ENCODE measurements at regions not wholly inside any gene's neighbourhood (a gene's known extent, or its start where the extent isn't known, plus 50 kb on each side); places are given as distances from the start of the nearest gene placed in this dataset.

GRCh38 chr2:144912206-144912605 is 392.3 kb upstream of the ZEB2 start:
- H3K9ac ChIP-seq (ENCODE audit: low read length), result no peak overlapping the region
- no peak overlapping the region for H2AFZ ChIP-seq (ENCODE audit: insufficient read depth, low read depth, low read length, poor library complexity, severe bottlenecking)
- no peak overlapping the region for H3K4me2 ChIP-seq (replicated peaks; ENCODE audit: low read depth, low read length, poor library complexity, severe bottlenecking)
- POLR2A ChIA-PET, result no interaction called here
- ATAC-seq (ENCODE audit: low read depth), result no peak
- no peaks in the 10 kb centered on the region for H3K4me1 ChIP-seq (ENCODE audit: control insufficient read depth in 2 of 2, insufficient read depth in 2 of 2, low read length in 2 of 2)
- no peaks in the 10 kb centered on the region for H3K4me1 Mint-ChIP-seq
- WGBS (ENCODE audit: insufficient coverage), result no CpG with 5 or more reads among the region's 2 CpGs
- no peak overlapping the region for H3K4me3 Mint-ChIP-seq
- H3K79me2 ChIP-seq (ENCODE audit: control insufficient read depth, insufficient read depth, low read length), result no peaks in the 10 kb centered on the region
- no peaks in the 10 kb centered on the region for H3K27me3 ChIP-seq (replicated peaks in 1 of 4; ENCODE audit: control extremely low read depth in 1 of 4, control insufficient read depth in 3 of 4, insufficient read depth in 4 of 4, low read length in 3 of 4)
- no peak overlapping the region for H3K4me3 ChIP-seq (ENCODE audit: control extremely low read depth in 1 of 5, extremely low read depth in 1 of 5, insufficient read depth in 1 of 5, low read depth in 2 of 5, low read length in 4 of 5)
- no peaks in the 10 kb centered on the region for H3K9me3 Mint-ChIP-seq (ENCODE audit: insufficient read depth)
- no peak overlapping the region for H3K27ac Mint-ChIP-seq
- H3K27me3 Mint-ChIP-seq, result no peaks in the 10 kb centered on the region
- intact Hi-C loops (cut with micrococcal nuclease), result no loop called here
- H3K36me3 ChIP-seq (replicated peaks in 1 of 2; ENCODE audit: control extremely low read depth in 1 of 2, control insufficient read depth in 1 of 2, extremely low read depth in 1 of 2, insufficient read depth in 2 of 2, low read length in 1 of 2), result no peaks in the 10 kb centered on the region
- no peak for DNase-seq
- peaks cover 0 to 1% (median 0%) of the 10 kb centered on the region in 3 donors for H3K9me3 ChIP-seq (ENCODE audit: control extremely low read depth in 1 of 3, control insufficient read depth in 2 of 3, insufficient read depth in 1 of 3, low read length in 2 of 3)
- H4K20me1 ChIP-seq (ENCODE audit: control insufficient read depth, insufficient read depth, low read length, poor library complexity, severe bottlenecking), result no peaks in the 10 kb centered on the region
- CTCF ChIA-PET, result no interaction called here
- TF ChIP-seq EZH2 (IDR thresholded peaks at IDR 0.05; ENCODE audit: borderline replicate concordance, insufficient read depth, low read depth, low read length, poor library complexity, severe bottlenecking) (no peak), CTCF (IDR thresholded peaks at IDR 0.05) (no peak)
- H3K27ac ChIP-seq (ENCODE audit: low read length in 2 of 2), result no peak overlapping the region

DNA sequence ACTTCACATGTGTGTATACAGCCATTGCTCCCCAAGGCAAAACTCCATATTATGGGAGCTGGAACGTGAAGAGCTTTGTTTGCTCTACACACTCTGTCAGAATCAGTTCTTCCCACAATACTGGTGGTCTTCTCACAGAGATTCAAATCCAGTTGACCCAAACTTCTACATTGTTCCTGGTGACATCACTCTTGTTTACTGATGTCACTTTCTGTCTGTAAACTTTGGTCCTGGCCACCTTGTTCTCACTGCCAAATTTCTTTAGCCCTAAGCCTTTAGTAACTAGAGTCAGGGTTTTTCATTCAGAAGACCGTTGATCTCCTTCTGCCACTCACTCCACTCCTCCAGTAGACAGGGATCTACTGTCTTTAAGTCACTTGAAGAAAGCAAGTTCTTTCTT is 386.0 kb upstream of the ZEB2 start:
- WGBS (ENCODE audit: insufficient coverage), result 94% methylated on average over 2 of the region's 2 CpGs
- no peaks in the 10 kb centered on the region for H3K27me3 Mint-ChIP-seq

More for the DNA sequence above, 386.0 kb upstream of the ZEB2 start:
- Histone ChIP-seq H3K79me2 (ENCODE audit: control insufficient read depth, insufficient read depth, low read length) (no peaks in the 10 kb centered on the region), H3K36me3 (replicated peaks in 1 of 2; ENCODE audit: control extremely low read depth in 1 of 2, control insufficient read depth in 1 of 2, extremely low read depth in 1 of 2, insufficient read depth in 2 of 2, low read length in 1 of 2) (no peaks in the 10 kb centered on the region), H3K4me1 (ENCODE audit: control insufficient read depth in 2 of 2, insufficient read depth in 2 of 2, low read length in 2 of 2) (no peaks in the 10 kb centered on the region), H3K4me2 (replicated peaks; ENCODE audit: low read depth, low read length, poor library complexity, severe bottlenecking) (no peak overlapping the region), H4K20me1 (ENCODE audit: control insufficient read depth, insufficient read depth, low read length, poor library complexity, severe bottlenecking) (no peaks in the 10 kb centered on the region), H3K27me3 (replicated peaks in 1 of 4; ENCODE audit: control extremely low read depth in 1 of 4, control insufficient read depth in 3 of 4, insufficient read depth in 4 of 4, low read length in 3 of 4) (no peaks in the 10 kb centered on the region), H3K27ac (ENCODE audit: low read length in 2 of 2) (no peak overlapping the region), H2AFZ (ENCODE audit: insufficient read depth, low read depth, low read length, poor library complexity, severe bottlenecking) (no peak overlapping the region), H3K4me3 (ENCODE audit: control extremely low read depth in 1 of 5, extremely low read depth in 1 of 5, insufficient read depth in 1 of 5, low read depth in 2 of 5, low read length in 4 of 5) (no peak overlapping the region), H3K9me3 (ENCODE audit: control extremely low read depth in 1 of 3, control insufficient read depth in 2 of 3, insufficient read depth in 1 of 3, low read length in 2 of 3) (peaks cover 0 to 1% (median 0%) of the 10 kb centered on the region in 3 donors), H3K9ac (ENCODE audit: low read length) (no peak overlapping the region)
- Mint-ChIP-seq H3K9me3 (ENCODE audit: insufficient read depth) (peaks cover 2% of the 10 kb centered on the region), H3K27ac (no peak overlapping the region), H3K4me1 (no peaks in the 10 kb centered on the region), H3K4me3 (no peak overlapping the region)
- POLR2A ChIA-PET, result no interaction called here
- ATAC-seq (ENCODE audit: low read depth) (no peak), DNase-seq (no peak)
- TF ChIP-seq EZH2 (IDR thresholded peaks at IDR 0.05; ENCODE audit: borderline replicate concordance, insufficient read depth, low read depth, low read length, poor library complexity, severe bottlenecking), result no peak
- no peak for TF ChIP-seq CTCF (IDR thresholded peaks at IDR 0.05)
- intact Hi-C loops (cut with micrococcal nuclease), result no loop called here
- CTCF ChIA-PET, result no interaction called here
